Naive thymus-derived CD4-positive, alpha-beta T cell (primary cell): ENCODE measurements at regions not wholly inside any gene's neighbourhood (a gene's known extent, or its start where the extent isn't known, plus 50 kb on each side); places are given as distances from the start of the nearest gene placed in this dataset.
A peak's percentile ranks its signal among the peaks of the same experiment; 100 is the strongest.

Source experiments
- ATAC-seq: fragments of 150-1000 bp; cut with Tn5 transposase; 2 replicates; pipeline ENCODE4 v1.10.0; 2021; ENCODE audit warnings: mild to moderate bottlenecking, moderate library complexity
- CTCF ChIA-PET: fragments of 350-600 bp; sonication (Branson Sonifier 250); formaldehyde crosslinking; loops from one replicate; lab custom pipeline; 2021; ENCODE audit warnings: antibody characterized with exemption; lab: Charles Lee
- POLR2A ChIA-PET: fragments of 350-600 bp; sonication (Branson Sonifier 250); formaldehyde crosslinking; loops from one replicate; lab custom pipeline; 2021; ENCODE audit warnings: antibody characterized with exemption, inconsistent platforms; lab: Charles Lee
- DNase-seq, 9 donors: peaks; one replicate each; pipeline versions ENCODE4 v3.0.0 to v3.0.0-alpha.2; 2020 to 2022; ENCODE audit warnings: mixed read lengths in 1 of 9
- H3K27ac ChIP-seq: one replicate; pipeline ENCODE4 v1.7.0; 2013; ENCODE audit warnings: mild to moderate bottlenecking, low read depth, low read length, moderate library complexity
- H3K27me3 ChIP-seq, 2 donors: one replicate each; pipeline ENCODE4 v1.7.0; 2013; ENCODE audit warnings: low read length in 2 of 2, mild to moderate bottlenecking in 2 of 2, moderate library complexity in 2 of 2; ENCODE audit not compliant: control insufficient read depth in 2 of 2, insufficient read depth in 2 of 2
- H3K36me3 ChIP-seq, 3 experiments: 1 replicate in 2 of 3; 2 replicates in 1 of 3; pipeline ENCODE4 v1.7.0; 2013; ENCODE audit warnings: low read length in 3 of 3, mild to moderate bottlenecking in 3 of 3, moderate library complexity in 1 of 3; ENCODE audit not compliant: insufficient read depth in 3 of 3, control insufficient read depth in 2 of 3
- H3K4me1 ChIP-seq, 2 donors: one replicate each; pipeline ENCODE4 v1.7.0; 2013; ENCODE audit warnings: low read length in 2 of 2, mild to moderate bottlenecking in 2 of 2, moderate library complexity in 1 of 2; ENCODE audit not compliant: control insufficient read depth in 2 of 2, insufficient read depth in 2 of 2
- H3K4me3 ChIP-seq: 2 replicates; pipeline ENCODE4 v1.7.0; 2013; ENCODE audit warnings: mild to moderate bottlenecking, low read length
- H3K9me3 ChIP-seq, 3 experiments: 1 replicate in 2 of 3; 2 replicates in 1 of 3; pipeline ENCODE4 v1.7.0; 2013; ENCODE audit warnings: low read length in 3 of 3; ENCODE audit not compliant: control insufficient read depth in 2 of 3
- H3K27ac Mint-ChIP-seq, 9 donors: one replicate each; pipeline ENCODE4 v1.8.0; 2020 to 2022; ENCODE audit warnings: mixed read lengths in 9 of 9, mild to moderate bottlenecking in 8 of 9, moderate library complexity in 5 of 9, inconsistent platforms in 2 of 9
- H3K27me3 Mint-ChIP-seq, 5 donors: one replicate each; pipeline ENCODE4 v1.8.0; 2021 to 2022; ENCODE audit warnings: mixed read lengths in 5 of 5, mild to moderate bottlenecking in 1 of 5
- H3K36me3 Mint-ChIP-seq, 5 donors: one replicate each; pipeline ENCODE4 v1.8.0; 2020 to 2022; ENCODE audit warnings: mixed read lengths in 5 of 5, mild to moderate bottlenecking in 3 of 5, inconsistent platforms in 1 of 5
- H3K4me1 Mint-ChIP-seq, 7 donors: one replicate each; pipeline ENCODE4 v1.8.0; 2020 to 2022; ENCODE audit warnings: mixed read lengths in 7 of 7, mild to moderate bottlenecking in 3 of 7, inconsistent platforms in 1 of 7
- H3K4me3 Mint-ChIP-seq, 10 donors: one replicate each; pipeline ENCODE4 v1.8.0; 2020 to 2022; ENCODE audit warnings: mild to moderate bottlenecking in 10 of 10, mixed read lengths in 10 of 10, moderate library complexity in 6 of 10, inconsistent platforms in 2 of 10
- H3K9me3 Mint-ChIP-seq, 11 donors: one replicate each; pipeline ENCODE4 v1.8.0; 2020 to 2022; ENCODE audit warnings: mixed read lengths in 11 of 11, mild to moderate bottlenecking in 4 of 11, inconsistent platforms in 1 of 11, moderate library complexity in 1 of 11
- intact Hi-C, 2 donors: fragments of 100-400 bp; cut with micrococcal nuclease; formaldehyde crosslinking; loops; one replicate each; pipeline ENCODE4 v1.15.1; 2023

- Mint-ChIP-seq H3K27me3 (peaks cover 30 to 66% (median 57%) of the 10 kb centered on the region in 5 donors), H3K9me3 (peaks cover 0 to 13% (median 5%) of the 10 kb centered on the region in 11 donors), H3K4me1 (peaks cover 0 to 10% (median 4%) of the 10 kb centered on the region in 7 donors), H3K36me3 (peaks cover 0 to 9% (median 0%) of the 10 kb centered on the region in 5 donors), H3K27ac (no peak overlapping the region), H3K4me3 (no peak overlapping the region)
- ATAC-seq: no peak
- DNase-seq: no peak
- no peaks in the 10 kb centered on the region for H3K9me3 ChIP-seq
- H3K4me3 ChIP-seq: no peak overlapping the region
- CTCF ChIA-PET: no interaction called here
- intact Hi-C loops: no loop called here
- no peak overlapping the region for H3K27ac ChIP-seq
- no peaks in the 10 kb centered on the region for H3K36me3 ChIP-seq
- H3K27me3 ChIP-seq: no peaks in the 10 kb centered on the region
- POLR2A ChIA-PET: no interaction called here
- H3K4me1 ChIP-seq: no peaks in the 10 kb centered on the region
These were observed 98.3 kb upstream of the FMN2 start for GRCh38 chr1:239993366-239993765.

- no peak for ATAC-seq
- H3K9me3 ChIP-seq: no peaks in the 10 kb centered on the region
- Mint-ChIP-seq H3K9me3 (peaks cover 0 to 12% (median 3%) of the 10 kb centered on the region in 11 donors), H3K27ac (no peak overlapping the region), H3K4me1 (peaks cover 0 to 11% (median 6%) of the 10 kb centered on the region in 7 donors), H3K36me3 (peaks cover 0 to 9% (median 0%) of the 10 kb centered on the region in 5 donors), H3K4me3 (no peak overlapping the region), H3K27me3 (peaks cover 44 to 76% (median 67%) of the 10 kb centered on the region in 5 donors)
- no peak for DNase-seq
- H3K27ac ChIP-seq: no peak overlapping the region
- no peaks in the 10 kb centered on the region for H3K4me1 ChIP-seq
- intact Hi-C loops: no loop called here
- ChIA-PET CTCF (no interaction called here), POLR2A (no interaction called here)
- H3K4me3 ChIP-seq: no peak overlapping the region
- no peaks in the 10 kb centered on the region for H3K27me3 ChIP-seq
- no peaks in the 10 kb centered on the region for H3K36me3 ChIP-seq
These were observed 96.4 kb upstream of the FMN2 start for GRCh38 chr1:239995281-239995680.

GRCh38 chr1:239997160-239997514 is 94.5 kb upstream of the FMN2 start:
- no peak overlapping the region for H3K27ac ChIP-seq
- ChIA-PET CTCF (no interaction called here), POLR2A (no interaction called here)
- H3K9me3 ChIP-seq: no peaks in the 10 kb centered on the region
- peak overlapping the region in 8 of 10 donors; percentile 7 to 58 (median 44) for H3K4me3 Mint-ChIP-seq
- H3K4me1 Mint-ChIP-seq: peaks cover 0 to 11% (median 6%) of the 10 kb centered on the region in 7 donors
- ATAC-seq: no peak
- H3K27ac Mint-ChIP-seq: no peak overlapping the region
- no peaks in the 10 kb centered on the region for H3K4me1 ChIP-seq
- no peaks in the 10 kb centered on the region for H3K36me3 ChIP-seq
- DNase-seq: no peak
- H3K36me3 Mint-ChIP-seq: peaks cover 0 to 8% (median 0%) of the 10 kb centered on the region in 5 donors
- no peak overlapping the region for H3K4me3 ChIP-seq
- no peaks in the 10 kb centered on the region for H3K27me3 ChIP-seq
- H3K9me3 Mint-ChIP-seq: peaks cover 0 to 7% (median 0%) of the 10 kb centered on the region in 11 donors
- H3K27me3 Mint-ChIP-seq: peaks cover 44 to 74% (median 67%) of the 10 kb centered on the region in 5 donors
- intact Hi-C loops: no loop called here

- H3K36me3 ChIP-seq: no peaks in the 10 kb centered on the region
- H3K9me3 Mint-ChIP-seq: peaks cover 0 to 7% (median 0%) of the 10 kb centered on the region in 11 donors
- H3K4me1 ChIP-seq: no peaks in the 10 kb centered on the region
- DNase-seq (no peak), ATAC-seq (peak; percentile 27)
- ChIA-PET POLR2A (no interaction called here), CTCF (interaction anchor here (1.1 kb wide), 1 partner anchor 45 kb away, joined by 3 read pairs; no protein-coding TSS in a partner anchor)
- H3K36me3 Mint-ChIP-seq: peaks cover 0 to 4% (median 0%) of the 10 kb centered on the region in 5 donors
- no peak overlapping the region for H3K27ac ChIP-seq
- H3K9me3 ChIP-seq: no peaks in the 10 kb centered on the region
- H3K27ac Mint-ChIP-seq: no peak overlapping the region
- H3K27me3 ChIP-seq: no peaks in the 10 kb centered on the region
- H3K27me3 Mint-ChIP-seq: peaks cover 44 to 74% (median 65%) of the 10 kb centered on the region in 5 donors
- H3K4me1 Mint-ChIP-seq: peaks cover 0 to 11% (median 6%) of the 10 kb centered on the region in 7 donors
- intact Hi-C loops: no loop called here
- no peak overlapping the region for H3K4me3 ChIP-seq
- H3K4me3 Mint-ChIP-seq: peak overlapping the region in 8 of 10 donors; percentile 7 to 71 (median 62)
These were observed 94.0 kb upstream of the FMN2 start for GRCh38 chr1:239997515-239998311.

- H3K27me3 Mint-ChIP-seq: peaks cover 44 to 74% (median 67%) of the 10 kb centered on the region in 5 donors
- no peaks in the 10 kb centered on the region for H3K27me3 ChIP-seq
These were observed 93.4 kb upstream of the FMN2 start for GRCh38 chr1:239998312-239998649.

GRCh38 chr1:239999170-239999569 is 92.5 kb upstream of the FMN2 start:
- H3K9me3 Mint-ChIP-seq: peaks cover 0 to 7% (median 0%) of the 10 kb centered on the region in 11 donors
- no peak overlapping the region for H3K27ac ChIP-seq
- ChIA-PET POLR2A (no interaction called here), CTCF (interaction anchor here (1.1 to 1.2 kb wide), 2 partner anchors 47 to 57 kb away, joined by 3 read pairs; no protein-coding TSS in a partner anchor)
- H3K9me3 ChIP-seq: no peaks in the 10 kb centered on the region
- H3K4me1 Mint-ChIP-seq: peaks cover 0 to 11% (median 6%) of the 10 kb centered on the region in 7 donors
- H3K27me3 Mint-ChIP-seq: peaks cover 42 to 70% (median 65%) of the 10 kb centered on the region in 5 donors
- intact Hi-C loops: no loop called here
- no peak overlapping the region for H3K27ac Mint-ChIP-seq
- no peaks in the 10 kb centered on the region for H3K36me3 ChIP-seq
- no peaks in the 10 kb centered on the region for H3K27me3 ChIP-seq
- DNase-seq: no peak
- H3K4me1 ChIP-seq: no peaks in the 10 kb centered on the region
- ATAC-seq: no peak
- no peak overlapping the region for H3K4me3 Mint-ChIP-seq
- H3K4me3 ChIP-seq: no peak overlapping the region
- peaks cover 0 to 3% (median 0%) of the 10 kb centered on the region in 5 donors for H3K36me3 Mint-ChIP-seq

More at GRCh38 chr1:239998312-239998649, 93.4 kb upstream of the FMN2 start:
- no peak for ATAC-seq
- ChIA-PET POLR2A (no interaction called here), CTCF (interaction anchor here (1.1 kb wide), 1 partner anchor 46 kb away, joined by 3 read pairs; no protein-coding TSS in a partner anchor)
- no peak for DNase-seq
- no peak overlapping the region for H3K27ac ChIP-seq
- H3K9me3 ChIP-seq: no peaks in the 10 kb centered on the region
- H3K4me3 Mint-ChIP-seq: peak overlapping the region in 8 of 10 donors; percentile 51 to 71 (median 62)
- peaks cover 0 to 11% (median 6%) of the 10 kb centered on the region in 7 donors for H3K4me1 Mint-ChIP-seq
- H3K4me1 ChIP-seq: no peaks in the 10 kb centered on the region
- H3K36me3 ChIP-seq: no peaks in the 10 kb centered on the region
- no peak overlapping the region for H3K27ac Mint-ChIP-seq
- intact Hi-C loops: no loop called here
- H3K4me3 ChIP-seq: no peak overlapping the region
- peaks cover 0 to 7% (median 0%) of the 10 kb centered on the region in 11 donors for H3K9me3 Mint-ChIP-seq
- H3K36me3 Mint-ChIP-seq: peaks cover 0 to 3% (median 0%) of the 10 kb centered on the region in 5 donors
